Suprapubic skin (tissue), 4 donors: ENCODE measurements at regions not wholly inside any gene's neighbourhood (a gene's known extent, or its start where the extent isn't known, plus 50 kb on each side); places are given as distances from the start of the nearest gene placed in this dataset.

Experiments used
- DNase-seq, 2 donors: peaks; one replicate each; pipeline ENCODE4 v3.0.0-alpha.2; 2019; ENCODE audit warnings: low spot score in 2 of 2
- H3K27ac ChIP-seq: fragments of 200-600 bp; sonication (generic); one replicate; pipeline ENCODE4 v1.5.1; 2019
- H3K27me3 ChIP-seq: fragments of 200-600 bp; sonication (generic); one replicate; pipeline ENCODE4 v1.5.1; 2019
- H3K36me3 ChIP-seq: fragments of 200-600 bp; sonication (generic); one replicate; pipeline ENCODE4 v1.5.1; 2019
- H3K4me1 ChIP-seq: fragments of 200-600 bp; sonication (generic); one replicate; pipeline ENCODE4 v1.5.1; 2019
- H3K4me3 ChIP-seq: fragments of 200-600 bp; sonication (generic); one replicate; pipeline ENCODE4 v1.5.1; 2019; ENCODE audit warnings: mild to moderate bottlenecking
- H3K9me3 ChIP-seq: fragments of 200-600 bp; sonication (generic); one replicate; pipeline ENCODE4 v1.5.1; 2019
- CTCF ChIP-seq, 2 donors: fragments of 200-600 bp in 1 of 2; fragments of 450-650 bp in 1 of 2; sonication (generic) in 1 of 2; IDR thresholded peaks; one replicate each; pipeline ENCODE4 v1.5.1; 2016 to 2019; ENCODE audit warnings: antibody characterized with exemption in 2 of 2, mild to moderate bottlenecking in 1 of 2, moderate library complexity in 1 of 2
- EP300 ChIP-seq: sonication (generic); formaldehyde crosslinking; IDR thresholded peaks from one replicate; pipeline ENCODE4 v1.6.1; 2017; ENCODE audit warnings: antibody characterized with exemption
- POLR2A ChIP-seq, 2 donors: fragments of 450-650 bp; IDR thresholded peaks; one replicate each; pipeline ENCODE4 v1.6.1; 2017; ENCODE audit warnings: antibody characterized with exemption in 2 of 2, mild to moderate bottlenecking in 2 of 2, moderate library complexity in 2 of 2
- POLR2AphosphoS5 ChIP-seq, 3 donors: sonication (generic); formaldehyde crosslinking; IDR thresholded peaks; one replicate each; pipeline ENCODE4 v1.6.1; 2017; ENCODE audit warnings: antibody characterized with exemption in 3 of 3
- WGBS: methylation state at CpG from one replicate; pipeline ENCODE4 v1.1.5; 2018; 5-methylcytosine and 5-hydroxymethylcytosine counted together

GRCh38 chr20:22288957-22289356 is 295.4 kb downstream of the FOXA2 start:
- no peak overlapping the region for H3K4me3 ChIP-seq
- no peaks in the 10 kb centered on the region for H3K27me3 ChIP-seq
- 39% methylated on average over 7 of the region's 7 CpGs for WGBS
- TF ChIP-seq POLR2AphosphoS5 (IDR thresholded peaks at IDR 0.05) (peak in 1 of 3 donors; percentile 50), POLR2A (IDR thresholded peaks at IDR 0.05) (no peak), EP300 (no peak)
- peak overlapping the region; percentile 89 for H3K27ac ChIP-seq
- peaks cover 19% of the 10 kb centered on the region for H3K4me1 ChIP-seq
- DNase-seq: no peak
- no peaks in the 10 kb centered on the region for H3K9me3 ChIP-seq
- no peaks in the 10 kb centered on the region for H3K36me3 ChIP-seq

- Histone ChIP-seq H3K27me3 (no peaks in the 10 kb centered on the region), H3K4me1 (peaks cover 19% of the 10 kb centered on the region), H3K27ac (peak overlapping the region; percentile 89), H3K36me3 (no peaks in the 10 kb centered on the region), H3K4me3 (no peak overlapping the region), H3K9me3 (no peaks in the 10 kb centered on the region)
- TF ChIP-seq CTCF (IDR thresholded peaks at IDR 0.05): no peak
- TF ChIP-seq EP300: no peak
- no peak for TF ChIP-seq POLR2A (IDR thresholded peaks at IDR 0.05)
- TF ChIP-seq POLR2AphosphoS5 (IDR thresholded peaks at IDR 0.05): peak in 2 of 3 donors; percentile 43 to 76
- peak in 1 of 2 donors; percentile 82 for DNase-seq
- 68% methylated on average over 5 of the region's 5 CpGs for WGBS
These were observed 296.2 kb downstream of the FOXA2 start for GRCh38 chr20:22288156-22288555.

GRCh38 chr20:22285555-22285954 is 298.8 kb downstream of the FOXA2 start:
- no peak for TF ChIP-seq CTCF (IDR thresholded peaks at IDR 0.05)
- no peak for TF ChIP-seq POLR2A (IDR thresholded peaks at IDR 0.05)
- no peak for TF ChIP-seq POLR2AphosphoS5 (IDR thresholded peaks at IDR 0.05)
- TF ChIP-seq EP300: no peak
- 39% methylated on average over 1 of the region's 1 CpG for WGBS

GRCh38 chr20:22282696-22283095 is 301.7 kb downstream of the FOXA2 start:
- Histone ChIP-seq H3K4me3 (no peak overlapping the region), H3K9me3 (no peaks in the 10 kb centered on the region), H3K27me3 (no peaks in the 10 kb centered on the region), H3K27ac (no peak overlapping the region), H3K4me1 (no peaks in the 10 kb centered on the region), H3K36me3 (no peaks in the 10 kb centered on the region)
- 90% methylated on average over 3 of the region's 3 CpGs for WGBS
- TF ChIP-seq POLR2A (IDR thresholded peaks at IDR 0.05) (no peak), CTCF (IDR thresholded peaks at IDR 0.05) (no peak), EP300 (no peak), POLR2AphosphoS5 (IDR thresholded peaks at IDR 0.05) (no peak)
- no peak for DNase-seq

More at GRCh38 chr20:22285555-22285954, 298.8 kb downstream of the FOXA2 start:
- Histone ChIP-seq H3K27me3 (no peaks in the 10 kb centered on the region), H3K4me1 (peaks cover 19% of the 10 kb centered on the region), H3K4me3 (no peak overlapping the region), H3K27ac (no peak overlapping the region), H3K36me3 (no peaks in the 10 kb centered on the region), H3K9me3 (no peaks in the 10 kb centered on the region)
- no peak for DNase-seq

GRCh38 chr20:22274330-22274729 is 310.0 kb downstream of the FOXA2 start:
- Histone ChIP-seq H3K9me3 (no peaks in the 10 kb centered on the region), H3K4me1 (no peaks in the 10 kb centered on the region), H3K27me3 (no peaks in the 10 kb centered on the region), H3K36me3 (no peaks in the 10 kb centered on the region), H3K4me3 (no peak overlapping the region), H3K27ac (no peak overlapping the region)
- no peak for TF ChIP-seq CTCF (IDR thresholded peaks at IDR 0.05)
- TF ChIP-seq POLR2A (IDR thresholded peaks at IDR 0.05): no peak
- TF ChIP-seq EP300: no peak
- TF ChIP-seq POLR2AphosphoS5 (IDR thresholded peaks at IDR 0.05): no peak
- 77% methylated on average over 4 of the region's 4 CpGs for WGBS
- DNase-seq: no peak

GRCh38 chr20:22268675-22269074 is 315.7 kb downstream of the FOXA2 start:
- Histone ChIP-seq H3K9me3 (no peaks in the 10 kb centered on the region), H3K4me3 (no peak overlapping the region), H3K4me1 (no peaks in the 10 kb centered on the region), H3K27ac (no peak overlapping the region), H3K36me3 (no peaks in the 10 kb centered on the region), H3K27me3 (no peaks in the 10 kb centered on the region)
- DNase-seq: no peak
- no peak for TF ChIP-seq EP300
- no peak for TF ChIP-seq POLR2AphosphoS5 (IDR thresholded peaks at IDR 0.05)
- TF ChIP-seq POLR2A (IDR thresholded peaks at IDR 0.05): no peak
- no peak for TF ChIP-seq CTCF (IDR thresholded peaks at IDR 0.05)
- 93% methylated on average over 2 of the region's 2 CpGs for WGBS
